SKM-1 (cell line): ENCODE measurements at regions not wholly inside any gene's neighbourhood (a gene's known extent, or its start where the extent isn't known, plus 50 kb on each side); places are given as distances from the start of the nearest gene placed in this dataset.

Experiments
- DNase-seq: peaks from one replicate; lab custom pipeline; 2025; ENCODE audit not compliant: unreplicated experiment; lab: John Stamatoyannopoulos, UW

DNA sequence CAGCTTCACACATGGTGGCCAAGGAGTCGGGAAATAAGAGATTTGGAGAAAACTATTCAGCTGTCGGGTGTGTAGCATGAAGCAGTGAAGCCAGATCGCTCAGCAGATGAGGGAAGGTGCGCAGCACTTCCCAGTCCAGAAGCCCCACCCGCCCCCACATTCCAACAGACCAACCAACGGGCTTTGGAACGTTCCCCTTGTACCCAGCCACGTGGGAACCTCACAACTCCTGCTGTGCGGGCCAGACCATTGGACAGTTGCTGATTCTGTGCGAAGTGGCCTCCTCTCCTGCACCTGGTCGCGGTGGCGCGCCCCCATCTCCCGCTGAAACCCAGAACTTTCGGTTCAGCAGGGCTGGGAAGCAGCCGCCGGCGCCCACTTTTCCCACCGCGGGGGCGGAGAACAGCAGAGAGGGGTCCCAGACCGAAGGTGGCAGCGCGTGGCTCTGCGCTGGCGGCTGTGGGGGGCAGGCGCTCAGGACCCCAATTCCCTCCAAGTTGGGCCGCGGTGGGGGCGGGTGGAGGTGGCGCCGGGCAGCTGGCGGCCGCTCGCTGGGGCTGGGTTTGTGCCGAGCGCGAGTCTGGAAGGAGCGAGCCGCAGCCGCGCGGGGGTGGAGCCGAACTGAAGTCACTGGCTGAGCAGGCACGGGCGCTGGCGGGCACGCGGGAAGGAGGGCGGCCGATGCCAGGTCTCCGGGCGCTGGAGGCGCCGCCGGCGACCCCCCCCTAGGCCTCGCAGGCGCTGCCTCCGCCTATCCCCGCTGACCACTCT, 1301.5 kb upstream of the SORCS1 start:
- DNase-seq = no peak

GRCh38 chr10:108462005-108462404, 1297.5 kb upstream of the SORCS1 start:
- DNase-seq = no peak

DNA sequence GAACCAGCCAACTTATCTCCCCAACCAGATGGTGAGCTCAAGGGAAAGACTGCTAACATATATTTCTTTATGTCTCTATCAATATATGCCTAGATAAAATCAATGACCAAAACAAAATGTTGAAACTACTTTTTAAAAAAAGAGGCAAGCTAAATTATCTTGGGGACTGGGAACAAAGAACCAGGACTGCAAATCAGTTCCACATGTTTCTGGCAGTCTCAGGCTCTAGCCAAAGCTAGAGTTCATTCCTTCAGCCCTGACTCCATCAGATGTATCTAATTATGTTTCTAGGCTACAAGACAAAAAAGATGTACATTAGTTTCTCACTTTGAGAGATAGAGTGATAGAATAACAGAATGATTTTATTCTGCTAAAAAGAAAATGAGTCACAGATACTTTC, 1290.3 kb upstream of the SORCS1 start:
- no peak for DNase-seq

DNA sequence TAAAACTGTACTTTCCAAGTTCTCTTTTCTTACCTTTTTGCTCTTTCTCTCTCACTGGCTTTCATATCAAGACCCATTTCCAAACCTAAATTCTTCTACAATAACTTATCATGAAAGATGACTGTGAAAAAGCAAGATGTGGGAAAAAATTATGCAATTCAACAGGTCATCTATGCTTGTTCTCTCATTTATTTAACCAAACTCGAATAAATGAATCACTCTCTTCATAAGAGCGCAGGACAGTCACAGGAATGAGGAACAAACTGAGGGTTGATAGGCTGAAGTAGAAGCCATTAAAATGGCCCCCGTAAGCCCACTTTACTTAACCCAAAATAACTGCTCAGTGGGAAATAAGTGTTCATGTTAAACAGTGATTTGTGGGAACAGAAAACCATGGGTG, 1289.7 kb upstream of the SORCS1 start:
- DNase-seq = no peak

GRCh38 chr10:108453166-108453565, 1288.7 kb upstream of the SORCS1 start:
- DNase-seq = no peak

GRCh38 chr10:108452533-108452932, 1288.0 kb upstream of the SORCS1 start:
- no peak for DNase-seq

- DNase-seq = no peak
Measured at GRCh38 chr10:108450280-108450679, 1285.8 kb upstream of the SORCS1 start.

- DNase-seq = no peak
Measured at GRCh38 chr10:108445746-108446145, 1281.2 kb upstream of the SORCS1 start.

GRCh38 chr10:108443636-108444035, 1279.1 kb upstream of the SORCS1 start:
- DNase-seq = no peak

- no peak for DNase-seq
Measured at GRCh38 chr10:108439397-108439796, 1274.9 kb upstream of the SORCS1 start.

GRCh38 chr10:108436096-108436495, 1271.6 kb upstream of the SORCS1 start:
- DNase-seq = no peak

DNA sequence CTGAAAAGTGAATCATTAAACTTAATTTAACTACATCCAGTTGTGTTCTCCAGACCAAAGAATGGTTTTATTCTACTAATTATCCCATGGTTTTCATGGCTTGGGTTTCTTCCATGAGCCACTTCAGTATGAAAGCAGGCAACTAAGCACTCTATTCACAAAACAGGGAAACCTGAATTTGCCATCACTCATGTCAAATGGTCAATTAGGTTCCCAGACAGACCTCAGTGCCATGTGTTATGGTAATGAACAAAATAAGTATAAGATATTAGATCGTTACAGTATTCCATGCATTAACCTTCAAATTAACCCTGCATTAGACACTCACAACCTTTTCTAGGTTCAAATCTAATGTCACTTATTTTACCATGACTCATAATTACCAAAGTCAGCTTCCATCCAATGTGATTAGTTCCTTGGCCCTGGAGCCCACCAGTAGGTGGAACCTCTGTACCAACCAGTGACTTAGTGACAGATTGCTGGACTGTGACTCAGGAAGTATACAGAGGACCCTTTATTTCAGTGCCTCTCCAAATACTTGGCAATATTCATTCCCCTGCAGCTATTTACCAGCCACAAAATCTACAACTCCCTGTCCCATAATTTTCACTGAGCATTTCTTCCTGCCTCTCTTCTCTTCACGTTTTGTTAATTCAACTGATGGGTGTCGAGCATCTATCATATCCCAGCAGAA, 1270.2 kb upstream of the SORCS1 start:
- DNase-seq = no peak

DNA sequence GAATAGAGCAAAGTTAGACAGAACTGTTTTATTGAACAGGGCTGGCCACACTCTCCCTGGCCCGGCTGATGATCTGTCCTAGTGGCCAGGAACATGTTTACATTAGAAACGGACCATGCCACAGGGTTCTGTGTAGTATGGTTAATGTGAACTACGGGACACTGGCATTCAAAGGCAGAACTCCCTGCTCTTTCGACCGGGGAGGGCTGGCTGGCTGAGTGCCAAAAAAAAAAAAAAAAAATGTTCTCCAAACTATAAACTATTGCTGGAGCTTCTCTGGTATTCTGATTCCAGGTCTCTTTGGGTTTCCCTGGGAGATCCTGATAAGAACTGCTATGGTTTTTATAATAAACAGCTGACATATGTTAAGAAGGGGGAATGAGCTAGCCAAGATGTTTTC, 1262.6 kb upstream of the SORCS1 start:
- DNase-seq = no peak

DNA sequence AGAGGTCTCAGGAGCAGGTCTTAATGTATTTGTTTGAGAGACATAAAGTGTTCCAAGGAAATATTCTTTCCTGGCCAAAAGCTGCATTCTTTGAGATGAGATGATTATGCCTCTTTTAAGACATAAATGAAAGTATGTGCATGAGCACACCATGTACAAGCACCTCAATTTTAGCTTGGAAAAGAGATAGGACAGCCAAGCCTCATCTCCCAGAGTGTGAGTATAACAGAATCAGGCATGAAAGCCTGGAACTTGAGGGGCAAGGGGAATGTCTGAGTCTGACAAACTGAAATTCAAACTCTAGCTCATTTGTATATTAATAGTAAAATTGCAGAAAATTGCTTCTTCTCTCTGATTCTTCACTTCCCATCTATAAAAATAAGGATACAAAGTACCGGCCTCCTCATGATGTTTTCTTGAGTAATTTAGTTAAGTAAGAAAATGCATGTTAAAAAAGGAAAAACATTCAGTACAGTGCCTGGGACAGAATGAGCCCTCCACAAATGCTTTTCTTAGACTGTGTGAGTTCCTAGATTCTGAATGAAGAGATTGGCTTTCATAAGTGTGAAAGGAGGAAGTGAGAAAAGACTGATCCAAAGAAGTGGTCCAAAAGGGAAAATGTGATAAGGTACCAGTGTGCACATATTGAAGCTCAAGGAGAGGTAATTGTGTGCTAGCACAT, 1260.9 kb upstream of the SORCS1 start:
- DNase-seq = no peak

DNA sequence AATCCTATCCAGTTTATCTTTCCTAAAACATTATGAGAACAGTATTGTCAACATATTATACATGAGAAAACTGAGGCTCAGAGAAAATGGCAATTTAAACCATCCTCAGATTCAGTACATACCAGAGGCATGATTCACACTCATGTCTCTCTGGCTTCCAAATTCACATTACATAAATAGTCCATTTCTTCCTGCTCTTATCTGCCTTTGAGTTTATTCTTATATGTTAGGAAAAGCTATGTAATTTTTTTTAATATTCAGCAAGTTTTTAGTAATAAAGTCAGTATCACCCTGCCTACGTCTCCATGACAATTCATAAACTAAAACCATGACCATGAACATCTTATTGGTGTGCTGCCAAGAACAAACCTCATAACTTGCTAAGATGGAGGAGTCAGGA, 1260.2 kb upstream of the SORCS1 start:
- DNase-seq = no peak

- DNase-seq = no peak
Measured at GRCh38 chr10:108422286-108422685, 1257.8 kb upstream of the SORCS1 start.

GRCh38 chr10:108421266-108421665, 1256.8 kb upstream of the SORCS1 start:
- DNase-seq = no peak

GRCh38 chr10:108413954-108414353, 1249.4 kb upstream of the SORCS1 start:
- no peak for DNase-seq

DNA sequence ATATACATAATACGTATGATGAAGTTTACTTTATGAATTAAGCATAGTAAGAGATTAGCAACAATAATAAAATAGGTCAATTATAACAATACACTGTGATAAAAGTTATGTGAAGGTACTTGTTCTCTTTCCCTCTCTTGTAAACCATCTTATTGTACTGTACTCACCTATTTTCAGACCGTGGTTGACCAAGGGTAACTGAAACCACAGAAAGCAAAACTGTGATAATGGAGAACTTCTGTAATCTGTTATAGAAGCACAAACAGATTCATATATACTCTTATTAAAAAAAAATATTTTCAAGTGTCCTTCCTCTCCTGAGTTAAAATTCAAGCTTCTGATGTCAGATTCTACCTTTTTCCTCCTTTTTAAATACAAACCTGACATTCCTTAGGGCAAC, 1247.8 kb upstream of the SORCS1 start:
- no peak for DNase-seq

DNA sequence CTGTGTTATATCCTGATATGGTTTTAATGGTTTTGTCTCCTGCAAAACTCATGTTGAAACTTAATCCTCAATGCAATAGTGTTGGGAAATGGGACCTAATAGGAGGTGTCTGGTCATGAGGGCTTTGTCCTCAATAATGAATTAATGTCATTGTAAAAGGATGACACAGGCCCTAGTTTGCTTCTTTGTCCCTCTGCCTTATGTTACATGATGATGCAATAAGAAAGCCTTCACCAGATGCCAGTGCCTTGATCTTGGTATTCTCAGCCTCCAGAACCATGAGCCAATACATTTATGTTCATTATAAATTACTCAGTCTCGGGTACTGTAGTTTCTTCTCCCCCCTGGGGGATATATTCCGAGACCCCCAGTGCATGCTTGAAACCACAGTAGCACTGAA, 1247.4 kb upstream of the SORCS1 start:
- no peak for DNase-seq

GRCh38 chr10:108411206-108411605, 1246.7 kb upstream of the SORCS1 start:
- DNase-seq = no peak

GRCh38 chr10:108410236-108410635, 1245.7 kb upstream of the SORCS1 start:
- peak; percentile 10 for DNase-seq
